Right lobe of liver (tissue), 4 donors: ENCODE measurements at regions not wholly inside any gene's neighbourhood (a gene's known extent, or its start where the extent isn't known, plus 50 kb on each side); places are given as distances from the start of the nearest gene placed in this dataset.

Experiments
- POLR2A ChIP-seq: fragments of 450-650 bp; IDR thresholded peaks from one replicate; pipeline ENCODE4 v1.6.1; 2017; ENCODE audit warnings: antibody characterized with exemption, mild to moderate bottlenecking
- TF ChIP-seq, protein P1 (sequence below), 4 donors: fragments of 200-600 bp in 3 of 4; fragments of 450-650 bp in 1 of 4; IDR thresholded peaks; one replicate each; pipeline versions ENCODE4 v1.5.1 to v1.8.0; 2016 to 2022; ENCODE audit warnings: antibody characterized with exemption in 4 of 4, mild to moderate bottlenecking in 2 of 4
- donor health status: DM: no; HTN: no; CAD: no.
- donor health status: DM: no; HTN: no; CAD: no.
- donor health status: DM: no; HTN: yes; CAD: no.

DNA sequence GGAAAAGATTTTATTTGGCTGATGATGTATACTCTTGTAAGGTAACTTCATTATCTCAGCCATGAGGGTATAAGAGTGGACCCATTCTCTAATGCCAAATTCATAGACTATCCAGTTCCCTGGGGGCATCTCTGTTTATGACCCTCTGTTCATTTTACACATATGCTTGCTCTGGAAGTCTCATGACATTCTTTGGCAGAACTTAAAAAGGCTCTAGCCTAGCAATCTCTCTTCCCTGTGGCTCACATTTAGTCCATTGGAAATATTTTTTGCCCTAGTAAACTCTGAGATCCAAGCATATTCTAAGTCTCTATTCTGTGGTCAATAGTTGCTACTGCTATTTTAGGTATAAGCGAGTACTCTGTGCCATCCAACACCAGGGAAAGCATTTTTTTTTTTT, 1201.8 kb upstream of the ZEB2 start:
- TF ChIP-seq, protein P1, sequence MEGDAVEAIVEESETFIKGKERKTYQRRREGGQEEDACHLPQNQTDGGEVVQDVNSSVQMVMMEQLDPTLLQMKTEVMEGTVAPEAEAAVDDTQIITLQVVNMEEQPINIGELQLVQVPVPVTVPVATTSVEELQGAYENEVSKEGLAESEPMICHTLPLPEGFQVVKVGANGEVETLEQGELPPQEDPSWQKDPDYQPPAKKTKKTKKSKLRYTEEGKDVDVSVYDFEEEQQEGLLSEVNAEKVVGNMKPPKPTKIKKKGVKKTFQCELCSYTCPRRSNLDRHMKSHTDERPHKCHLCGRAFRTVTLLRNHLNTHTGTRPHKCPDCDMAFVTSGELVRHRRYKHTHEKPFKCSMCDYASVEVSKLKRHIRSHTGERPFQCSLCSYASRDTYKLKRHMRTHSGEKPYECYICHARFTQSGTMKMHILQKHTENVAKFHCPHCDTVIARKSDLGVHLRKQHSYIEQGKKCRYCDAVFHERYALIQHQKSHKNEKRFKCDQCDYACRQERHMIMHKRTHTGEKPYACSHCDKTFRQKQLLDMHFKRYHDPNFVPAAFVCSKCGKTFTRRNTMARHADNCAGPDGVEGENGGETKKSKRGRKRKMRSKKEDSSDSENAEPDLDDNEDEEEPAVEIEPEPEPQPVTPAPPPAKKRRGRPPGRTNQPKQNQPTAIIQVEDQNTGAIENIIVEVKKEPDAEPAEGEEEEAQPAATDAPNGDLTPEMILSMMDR (IDR thresholded peaks at IDR 0.05) = no peak
- no peak for TF ChIP-seq POLR2A
